AG08396 (cell line): ENCODE measurements at regions not wholly inside any gene's neighbourhood (a gene's known extent, or its start where the extent isn't known, plus 50 kb on each side); places are given as distances from the start of the nearest gene placed in this dataset.

ENCODE experiments used
- DNase-seq: peaks from one replicate; pipeline ENCODE4 v3.0.0; 2012; ENCODE audit warnings: low spot score, mixed read lengths

GRCh38 chr1:30609336-30609998 is 113.9 kb downstream of the MATN1 start:
- DNase-seq: no peak

GRCh38 chr1:30607723-30608122 is 115.7 kb downstream of the MATN1 start:
- DNase-seq: no peak

DNA sequence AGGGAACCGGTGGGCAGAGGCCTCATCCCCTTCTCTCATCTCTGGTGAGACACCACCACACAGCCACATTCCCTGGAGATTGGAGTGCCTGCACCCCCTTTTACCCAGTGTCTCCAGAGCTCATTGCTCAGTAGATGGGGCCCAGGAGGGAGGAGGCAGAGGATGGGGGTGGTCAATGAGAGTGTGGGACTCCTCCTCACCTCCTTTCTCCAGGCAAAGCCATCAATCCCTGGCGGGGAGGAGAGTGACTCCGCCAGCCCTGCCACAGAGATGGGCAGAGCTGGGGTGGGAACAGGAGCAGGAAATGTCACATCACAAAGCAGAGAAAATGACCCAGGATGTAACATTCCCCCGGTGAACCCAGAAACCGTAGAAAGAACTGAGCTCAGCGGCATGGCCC is 117.2 kb downstream of the MATN1 start:
- DNase-seq: no peak

GRCh38 chr1:30605441-30605920 is 117.9 kb downstream of the MATN1 start:
- no peak for DNase-seq

DNA sequence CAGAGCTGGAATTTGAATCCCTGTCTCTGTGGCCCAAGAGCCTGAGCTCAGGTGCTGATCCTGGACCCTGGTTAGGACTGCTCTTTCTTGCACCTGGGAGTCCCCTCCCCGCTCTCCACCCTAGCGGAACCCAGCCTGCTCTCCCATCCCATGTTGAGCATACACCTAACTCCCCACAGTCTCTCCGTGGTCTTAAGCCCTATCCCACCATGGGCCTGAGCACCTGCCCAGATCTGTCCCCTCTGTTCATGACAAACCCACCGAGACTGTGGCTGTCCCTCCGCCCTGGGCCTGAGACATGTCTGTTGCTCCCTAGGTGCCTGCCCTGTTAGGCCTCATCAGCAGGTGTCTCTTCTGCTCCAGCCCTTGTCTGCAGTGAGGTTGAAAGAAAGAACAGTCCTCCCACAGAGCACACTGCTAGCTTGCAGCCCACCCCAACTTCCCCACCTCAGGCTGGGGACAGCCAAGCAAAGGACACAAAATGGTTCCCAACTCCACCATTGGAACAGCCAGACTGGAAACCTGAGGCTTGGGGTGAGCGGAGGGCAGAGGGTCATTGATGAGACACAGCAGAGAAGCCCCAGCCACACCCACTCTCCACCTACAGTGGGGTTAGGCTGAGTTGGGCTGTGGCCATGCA is 118.5 kb downstream of the MATN1 start:
- DNase-seq: no peak

- no peak for DNase-seq
Observed at GRCh38 chr1:30603081-30603858, 120.1 kb downstream of the MATN1 start.

DNA sequence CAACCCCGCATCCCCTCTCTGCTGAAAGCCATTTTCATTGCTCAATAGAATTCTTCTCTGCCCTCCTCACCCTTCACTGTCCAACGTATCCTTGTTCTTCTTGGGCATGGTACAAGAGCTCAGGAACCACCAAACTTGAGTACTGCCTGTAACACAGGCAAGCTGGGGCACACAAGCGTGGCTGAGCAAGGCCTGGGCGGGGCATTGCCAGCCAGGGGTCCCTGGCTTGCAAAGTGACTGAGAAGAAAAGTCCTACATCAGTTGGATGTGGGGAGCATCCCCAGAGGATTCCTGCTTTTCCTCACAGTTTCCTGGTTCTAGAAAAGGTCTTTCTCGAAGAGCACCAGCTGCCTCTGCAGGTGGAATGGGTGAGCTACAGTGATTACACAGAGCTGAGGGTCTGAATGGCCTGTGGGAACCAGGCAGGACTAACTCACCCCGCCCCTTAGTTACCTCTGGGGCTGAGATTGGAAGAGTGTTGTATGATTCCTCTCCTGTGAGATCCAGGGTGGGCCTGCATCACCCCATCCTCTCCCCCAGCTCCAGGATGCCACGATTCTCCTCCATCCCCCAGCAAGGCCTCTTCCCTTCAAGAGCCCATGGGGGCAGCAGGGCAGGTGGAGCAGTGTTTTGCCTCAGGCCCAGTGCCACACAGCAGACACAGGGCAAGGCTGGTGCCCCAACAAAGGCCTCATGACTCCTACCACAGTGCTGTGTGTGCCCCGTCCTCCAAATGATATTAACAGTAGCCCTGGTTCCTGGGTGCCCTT is 121.9 kb downstream of the MATN1 start:
- DNase-seq: no peak

- no peak for DNase-seq
Observed at GRCh38 chr1:30600706-30601105, 122.7 kb downstream of the MATN1 start.

DNA sequence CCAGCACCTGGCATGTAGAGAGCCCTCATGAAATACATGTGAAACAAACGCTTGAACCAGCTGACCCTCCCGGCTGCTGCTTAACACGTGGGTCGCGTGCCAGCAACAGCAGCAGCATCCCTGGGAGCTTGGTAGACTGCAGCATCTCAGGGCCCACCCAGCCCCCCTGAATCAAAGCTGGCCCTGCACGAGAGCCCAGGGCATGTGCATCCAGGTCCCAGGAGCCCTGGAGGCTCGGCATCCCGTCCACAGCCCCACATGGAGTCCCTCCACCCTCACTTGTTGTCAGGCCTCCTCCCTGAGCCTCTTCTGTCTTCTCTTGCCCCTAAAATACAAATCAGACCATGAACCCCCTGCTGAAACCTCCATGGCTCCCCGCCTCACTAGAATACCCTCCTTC is 123.1 kb downstream of the MATN1 start:
- DNase-seq: no peak

DNA sequence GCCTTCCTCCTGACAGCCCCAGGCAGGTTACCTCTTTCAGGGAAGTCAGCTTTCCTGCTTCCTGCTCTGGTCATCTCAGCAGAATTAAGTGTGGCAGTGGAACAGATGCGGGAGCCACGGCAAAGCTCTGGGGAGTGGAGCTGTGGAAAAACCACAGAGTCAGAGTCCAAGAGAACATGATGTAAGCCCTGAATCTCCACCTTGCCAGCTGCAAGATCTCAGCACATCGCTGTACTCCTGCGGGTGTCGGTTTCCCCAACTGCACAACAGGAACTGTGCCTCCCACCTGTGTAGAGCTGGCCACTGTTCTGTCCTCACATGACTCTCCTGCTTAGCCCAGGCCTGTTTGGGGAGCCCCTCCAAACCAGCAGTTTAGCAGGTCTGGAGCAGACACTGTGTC is 123.7 kb downstream of the MATN1 start:
- no peak for DNase-seq

DNA sequence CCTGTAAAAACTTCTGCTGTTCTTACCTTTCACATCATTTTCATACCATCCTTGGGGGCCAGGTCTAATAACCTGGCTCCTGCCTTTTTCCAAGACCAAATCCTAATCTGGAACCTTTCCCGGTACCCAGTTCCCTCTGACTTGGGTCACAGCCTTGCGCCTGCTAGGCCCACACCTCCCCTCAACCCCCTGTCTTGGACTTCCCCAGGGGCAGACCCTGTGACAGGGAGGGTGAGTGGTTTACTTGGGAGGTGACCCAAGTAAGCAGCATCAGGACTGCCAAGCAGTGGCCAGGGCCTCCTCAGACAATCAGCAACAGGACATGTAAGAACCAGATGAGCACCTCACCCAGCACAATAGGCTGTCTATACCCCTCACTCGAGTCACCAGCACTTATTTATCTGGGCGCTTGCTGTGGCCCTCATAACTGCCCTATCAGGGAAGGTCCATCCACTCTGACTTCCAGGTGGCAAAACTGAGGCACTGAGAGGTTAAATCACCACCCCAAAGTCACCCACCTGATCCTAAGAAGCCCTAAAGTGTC is 124.7 kb downstream of the MATN1 start:
- DNase-seq: no peak

DNA sequence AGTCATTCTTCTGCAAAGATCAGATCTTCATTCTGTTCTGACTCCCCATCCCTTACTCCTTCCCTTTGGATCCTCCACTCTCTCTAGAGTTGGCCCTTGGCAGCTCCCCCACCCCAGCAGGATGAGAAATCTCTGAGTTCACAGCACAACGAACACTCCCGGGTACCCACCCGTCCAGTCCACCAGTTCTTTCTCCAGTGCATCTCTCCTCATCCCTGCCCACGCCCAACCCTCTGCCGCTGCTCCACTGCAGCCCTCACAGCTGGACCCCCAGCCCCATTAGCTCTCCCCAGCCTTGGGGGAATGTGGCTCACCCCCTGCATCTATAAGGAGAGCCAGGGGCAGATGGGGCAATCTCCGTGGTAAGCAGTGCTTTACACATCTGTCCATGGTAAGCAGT is 125.7 kb downstream of the MATN1 start:
- no peak for DNase-seq

GRCh38 chr1:30596891-30597290 is 126.5 kb downstream of the MATN1 start:
- no peak for DNase-seq

DNA sequence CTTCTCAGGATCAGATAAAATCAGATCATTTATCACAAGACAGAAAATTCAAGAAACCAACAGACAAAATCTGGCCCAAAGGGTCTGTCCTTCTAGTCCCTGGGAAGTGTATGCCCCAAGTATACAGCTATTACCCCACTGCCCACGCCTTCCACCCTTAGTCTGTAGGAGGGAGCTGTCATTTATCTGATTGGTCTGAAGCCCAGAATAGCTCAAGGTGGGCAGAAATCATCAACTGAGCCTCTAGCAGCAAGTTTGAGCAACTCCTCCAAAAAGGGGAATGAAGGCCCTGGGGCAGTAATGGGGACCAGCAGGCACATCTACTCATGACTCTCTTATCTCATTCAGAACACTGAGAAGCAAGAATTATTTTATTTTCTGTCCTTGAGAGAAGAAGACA is 126.9 kb downstream of the MATN1 start:
- DNase-seq: no peak

GRCh38 chr1:30589083-30589482 is 134.3 kb downstream of the MATN1 start:
- DNase-seq: no peak

DNA sequence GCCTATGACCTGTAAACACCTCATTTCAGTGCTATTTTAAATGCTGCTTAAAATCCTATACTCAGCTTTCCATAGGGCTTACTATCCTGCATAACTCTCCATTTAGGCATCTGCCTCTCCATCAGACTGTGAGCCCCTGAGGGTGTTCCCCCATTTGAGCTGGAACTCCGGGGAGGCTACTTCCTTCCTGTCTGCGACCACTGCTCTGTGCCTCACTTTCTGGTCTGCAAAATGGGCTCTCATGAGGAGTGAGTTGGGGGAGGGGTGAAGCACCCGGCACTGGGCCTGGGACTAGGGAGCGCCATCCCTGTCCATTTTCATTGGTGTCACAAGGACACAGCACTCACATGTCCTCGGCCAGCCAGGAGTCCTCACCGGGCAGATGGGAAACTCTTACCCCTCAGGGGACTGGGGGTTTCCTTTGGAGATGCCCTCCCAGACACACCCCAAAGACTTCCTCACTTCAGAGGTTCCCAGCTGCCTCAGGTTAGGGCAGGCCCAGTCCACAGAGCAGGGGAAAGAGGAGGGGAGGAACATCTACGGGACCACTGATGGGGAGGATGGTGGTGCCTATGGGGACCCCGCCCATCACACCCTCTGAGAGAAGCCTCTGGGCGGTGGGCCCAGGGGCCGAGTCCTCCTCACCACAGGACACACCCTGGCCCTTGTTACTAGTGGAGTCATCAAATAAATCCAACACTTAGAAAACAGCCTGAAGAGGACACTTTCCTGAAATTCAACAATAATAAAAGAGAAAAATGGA is 134.9 kb downstream of the MATN1 start:
- DNase-seq: no peak

GRCh38 chr1:30586671-30587070 is 136.7 kb downstream of the MATN1 start:
- DNase-seq: no peak

- no peak for DNase-seq
Observed at GRCh38 chr1:30579580-30579979, 143.8 kb downstream of the MATN1 start.

DNA sequence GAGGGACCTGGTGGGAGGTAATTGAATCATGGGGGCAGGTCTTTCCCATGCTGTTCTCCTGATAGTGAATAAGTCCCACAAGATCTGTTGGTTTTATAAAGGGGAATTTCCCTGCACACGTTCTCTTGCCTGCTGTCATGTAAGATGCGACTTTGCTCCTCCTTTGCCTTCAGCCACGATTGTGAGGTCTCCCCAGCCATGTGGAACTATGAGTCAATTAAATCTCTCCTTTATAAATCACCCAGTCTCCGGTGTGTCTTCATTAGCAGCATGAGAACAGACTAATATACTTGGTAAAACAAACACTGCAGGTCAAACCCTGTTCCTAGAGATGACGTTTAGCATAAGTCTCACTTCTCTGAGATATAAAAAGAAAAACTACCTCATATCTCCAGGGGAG is 148.3 kb downstream of the MATN1 start:
- no peak for DNase-seq

DNA sequence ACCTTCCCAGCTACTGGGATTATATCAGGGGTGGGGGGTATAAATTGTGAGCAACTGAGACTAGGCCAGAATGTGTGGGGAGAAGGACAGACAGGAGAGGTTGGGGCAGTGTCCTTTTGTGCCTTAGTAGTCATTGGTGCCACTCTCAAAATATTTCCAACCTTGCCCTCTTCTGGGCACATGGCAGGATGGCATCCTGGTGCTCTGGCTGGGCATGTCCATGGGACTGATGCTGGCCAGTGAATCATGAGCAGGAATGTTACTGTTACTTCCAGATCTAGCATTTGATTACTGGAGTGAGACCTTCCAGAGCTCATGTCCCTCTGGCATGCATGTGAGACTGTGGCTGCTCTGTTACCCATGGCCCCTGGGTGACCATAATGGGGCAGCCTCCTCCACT is 151.2 kb downstream of the MATN1 start:
- DNase-seq: no peak

DNA sequence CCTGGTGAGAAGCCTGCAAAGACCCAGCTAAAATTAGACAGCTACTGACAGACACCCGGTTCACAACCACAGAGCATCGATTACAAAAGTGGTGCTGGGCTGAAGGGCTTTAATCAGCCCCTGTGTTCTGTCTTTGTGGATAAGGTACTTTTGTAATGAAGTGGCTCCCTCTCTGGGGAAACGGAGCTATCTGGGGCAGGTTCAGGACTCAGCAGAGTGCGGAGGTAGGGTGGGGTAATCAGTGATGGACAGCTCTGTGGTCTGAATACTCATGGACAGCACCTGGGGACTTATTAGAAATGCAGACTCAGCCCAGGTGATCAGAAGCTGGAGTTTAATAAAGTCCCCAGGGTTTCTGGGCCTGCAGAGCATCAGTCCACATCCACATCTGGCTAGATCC is 152.0 kb downstream of the MATN1 start:
- DNase-seq: no peak
